ENCODE measurements at regions not wholly inside any gene's neighbourhood (a gene's known extent, or its start where the extent isn't known, plus 50 kb on each side); places are given as distances from the start of the nearest gene placed in this dataset.

- DNase-seq = no peak
Measured at GRCh38 chr4:62410371-62411003, 1210.4 kb downstream of the ADGRL3 start.

- DNase-seq = no peak
Measured at GRCh38 chr4:62408454-62408853, 1208.3 kb downstream of the ADGRL3 start.

- DNase-seq = no peak
Measured at GRCh38 chr4:62407534-62407933, 1207.4 kb downstream of the ADGRL3 start.

- DNase-seq = no peak
Measured at GRCh38 chr4:62402088-62402806, 1202.1 kb downstream of the ADGRL3 start.

- no peak for DNase-seq
Measured at GRCh38 chr4:62399242-62399641, 1199.1 kb downstream of the ADGRL3 start.

GRCh38 chr4:62398318-62398717, 1198.2 kb downstream of the ADGRL3 start:
- DNase-seq = no peak

GRCh38 chr4:62394766-62395165, 1194.6 kb downstream of the ADGRL3 start:
- DNase-seq = no peak

GRCh38 chr4:62387808-62388207, 1187.7 kb downstream of the ADGRL3 start:
- no peak for DNase-seq

- no peak for DNase-seq
Measured at GRCh38 chr4:62377700-62378099, 1177.6 kb downstream of the ADGRL3 start.

- DNase-seq = no peak
Measured at GRCh38 chr4:62377245-62377644, 1177.1 kb downstream of the ADGRL3 start.

- no peak for DNase-seq
Measured at GRCh38 chr4:62366939-62367338, 1166.8 kb downstream of the ADGRL3 start.

- DNase-seq = no peak
Measured at GRCh38 chr4:62360156-62360545, 1160.0 kb downstream of the ADGRL3 start.

GRCh38 chr4:62359441-62360155, 1159.5 kb downstream of the ADGRL3 start:
- no peak for DNase-seq

- DNase-seq = no peak
Measured at GRCh38 chr4:62344915-62345314, 1144.8 kb downstream of the ADGRL3 start.

- no peak for DNase-seq
Measured at GRCh38 chr4:62344474-62344873, 1144.3 kb downstream of the ADGRL3 start.

- DNase-seq = no peak
Measured at GRCh38 chr4:62342346-62342745, 1142.2 kb downstream of the ADGRL3 start.

- no peak for DNase-seq
Measured at GRCh38 chr4:62328526-62328925, 1128.4 kb downstream of the ADGRL3 start.

- DNase-seq = no peak
Measured at GRCh38 chr4:62327612-62328297, 1127.6 kb downstream of the ADGRL3 start.

- no peak for DNase-seq
Measured at GRCh38 chr4:62324215-62324614, 1124.1 kb downstream of the ADGRL3 start.

- DNase-seq = no peak
Measured at GRCh38 chr4:62320612-62321011, 1120.5 kb downstream of the ADGRL3 start.

- DNase-seq = no peak
Measured at GRCh38 chr4:62302710-62303109, 1102.6 kb downstream of the ADGRL3 start.

GRCh38 chr4:62301500-62301899, 1101.4 kb downstream of the ADGRL3 start:
- DNase-seq = no peak

GRCh38 chr4:62293551-62293950, 1093.4 kb downstream of the ADGRL3 start:
- DNase-seq = no peak

- DNase-seq = no peak
Measured at GRCh38 chr4:62292911-62293310, 1092.8 kb downstream of the ADGRL3 start.
